ENCODE measurements at regions not wholly inside any gene's neighbourhood (a gene's known extent, or its start where the extent isn't known, plus 50 kb on each side); places are given as distances from the start of the nearest gene placed in this dataset.

- no peak for TF ChIP-seq ZBTB33 (IDR thresholded peaks at IDR 0.05; ENCODE audit: borderline replicate concordance, low read depth)
- TF ChIP-seq SMC3 (IDR thresholded peaks at IDR 0.05; ENCODE audit: low read depth, low read length): no peak
- TF ChIP-seq NFIC (IDR thresholded peaks at IDR 0.05; ENCODE audit: borderline replicate concordance): no peak
Observed at GRCh38 chr1:98452162-98452561, 209.4 kb upstream of the SNX7 start (continued).

- no peak for TF ChIP-seq RAD21 (IDR thresholded peaks at IDR 0.05; ENCODE audit: low read length)
- no peak for TF ChIP-seq ELF1 (IDR thresholded peaks at IDR 0.05)
- TF ChIP-seq TAF1 (IDR thresholded peaks at IDR 0.05; ENCODE audit: borderline replicate concordance, low read depth, low read length): no peak
- TF ChIP-seq NRF1 (IDR thresholded peaks at IDR 0.05; ENCODE audit: low read depth, low read length): no peak
- no peak for TF ChIP-seq SMC3 (IDR thresholded peaks at IDR 0.05; ENCODE audit: low read depth, low read length)
- no peak for TF ChIP-seq IRF3 (IDR thresholded peaks at IDR 0.05; ENCODE audit: low read depth, low read length)
- TF ChIP-seq GABPA (IDR thresholded peaks at IDR 0.05; ENCODE audit: low read depth): no peak
- TF ChIP-seq EP300 (IDR thresholded peaks at IDR 0.05; ENCODE audit: borderline replicate concordance in 1 of 2, low read depth in 1 of 2, low read length in 1 of 2): no peak
- no peak for TF ChIP-seq TEAD4 (IDR thresholded peaks at IDR 0.05; ENCODE audit: borderline replicate concordance, insufficient read depth)
- 94% methylated on average over 1 of the region's 1 CpG for WGBS (ENCODE audit: low lambda C conversion rate)
Observed at GRCh38 chr1:98441281-98441680, 220.2 kb upstream of the SNX7 start.

DNA sequence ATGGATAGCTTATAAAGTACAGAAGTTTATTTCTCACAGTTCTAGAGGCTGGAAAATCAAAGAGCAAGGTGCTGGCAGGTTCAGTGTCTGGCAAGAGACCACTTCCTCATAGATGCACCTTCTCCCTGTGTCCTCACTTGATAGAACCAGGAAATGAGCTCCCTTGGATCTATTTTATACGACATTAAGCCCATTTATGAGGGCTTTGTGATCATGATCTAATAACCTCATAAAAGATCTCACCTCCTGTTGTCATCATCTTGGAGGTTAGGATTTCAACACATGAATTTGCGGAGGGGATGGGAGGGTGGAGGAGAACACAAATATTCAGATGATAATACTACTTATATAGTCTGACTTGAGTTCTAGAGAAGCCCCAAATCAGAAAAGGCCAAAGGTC, 222.1 kb upstream of the SNX7 start:
- Histone ChIP-seq H3K4me1 (ENCODE audit: control insufficient read depth in 1 of 2, insufficient read depth in 2 of 2, low read depth in 1 of 2, low read length in 1 of 2) (no peaks in the 10 kb centered on the region), H3K27me3 (ENCODE audit: insufficient read depth) (no peaks in the 10 kb centered on the region), H3F3A (replicated peaks; ENCODE audit: insufficient read depth) (no peaks in the 10 kb centered on the region), H3K36me3 (replicated peaks in 1 of 2; ENCODE audit: control insufficient read depth in 1 of 2, insufficient read depth in 2 of 2, low read length in 1 of 2) (no peaks in the 10 kb centered on the region), H3K27ac (ENCODE audit: low read depth in 2 of 2, low read length in 1 of 2) (no peak overlapping the region), H2AFZ (ENCODE audit: low read depth) (no peak overlapping the region), H3K79me2 (ENCODE audit: insufficient read depth) (no peaks in the 10 kb centered on the region), H3K9ac (no peak overlapping the region), H3K4me2 (no peak overlapping the region), H4K20me1 (ENCODE audit: insufficient read depth) (no peaks in the 10 kb centered on the region), H3K4me3 (ENCODE audit: low read depth in 2 of 2, low read length in 1 of 2) (no peak overlapping the region), H3K9me3 (0 out of 2 replicates have a peak, but pooled peaks cover 5% of the 10 kb centered on the region), H3K9me2 (no peaks in the 10 kb centered on the region)
- POLR2A ChIA-PET: no interaction called here
- 76% methylated on average over 2 of the region's 2 CpGs for WGBS (ENCODE audit: low lambda C conversion rate)
- CTCF ChIA-PET: no interaction called here
- no peak for DNase-seq
- TF ChIP-seq, protein P1, sequence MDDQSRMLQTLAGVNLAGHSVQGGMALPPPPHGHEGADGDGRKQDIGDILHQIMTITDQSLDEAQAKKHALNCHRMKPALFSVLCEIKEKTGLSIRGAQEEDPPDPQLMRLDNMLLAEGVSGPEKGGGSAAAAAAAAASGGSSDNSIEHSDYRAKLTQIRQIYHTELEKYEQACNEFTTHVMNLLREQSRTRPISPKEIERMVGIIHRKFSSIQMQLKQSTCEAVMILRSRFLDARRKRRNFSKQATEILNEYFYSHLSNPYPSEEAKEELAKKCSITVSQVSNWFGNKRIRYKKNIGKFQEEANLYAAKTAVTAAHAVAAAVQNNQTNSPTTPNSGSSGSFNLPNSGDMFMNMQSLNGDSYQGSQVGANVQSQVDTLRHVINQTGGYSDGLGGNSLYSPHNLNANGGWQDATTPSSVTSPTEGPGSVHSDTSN (IDR thresholded peaks at IDR 0.05): no peak
- TF ChIP-seq EZH2phosphoT487 (IDR thresholded peaks at IDR 0.05; ENCODE audit: borderline replicate concordance, low read depth) (no peak), IRF3 (IDR thresholded peaks at IDR 0.05; ENCODE audit: low read depth, low read length) (no peak), REST (IDR thresholded peaks at IDR 0.05; ENCODE audit: low read depth, low read length) (no peak), FOSL2 (IDR thresholded peaks at IDR 0.05; ENCODE audit: borderline replicate concordance, low read depth) (no peak), SIN3A (IDR thresholded peaks at IDR 0.05; ENCODE audit: borderline replicate concordance, low read depth, low read length) (no peak)
- TF ChIP-seq, protein P2, sequence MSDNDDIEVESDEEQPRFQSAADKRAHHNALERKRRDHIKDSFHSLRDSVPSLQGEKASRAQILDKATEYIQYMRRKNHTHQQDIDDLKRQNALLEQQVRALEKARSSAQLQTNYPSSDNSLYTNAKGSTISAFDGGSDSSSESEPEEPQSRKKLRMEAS (IDR thresholded peaks at IDR 0.05; ENCODE audit: low read depth): no peak

More at GRCh38 chr1:98441281-98441680, 220.2 kb upstream of the SNX7 start:
- ChIA-PET POLR2A (no interaction called here), CTCF (no interaction called here)
- Histone ChIP-seq H2AFZ (ENCODE audit: low read depth) (no peak overlapping the region), H3K27ac (ENCODE audit: low read depth in 2 of 2, low read length in 1 of 2) (no peak overlapping the region), H3K27me3 (ENCODE audit: insufficient read depth) (no peaks in the 10 kb centered on the region), H3K9ac (no peak overlapping the region), H3K9me3 (0 out of 2 replicates have a peak, but pooled peaks cover 5% of the 10 kb centered on the region), H3F3A (replicated peaks; ENCODE audit: insufficient read depth) (no peaks in the 10 kb centered on the region), H3K36me3 (replicated peaks in 1 of 2; ENCODE audit: control insufficient read depth in 1 of 2, insufficient read depth in 2 of 2, low read length in 1 of 2) (no peaks in the 10 kb centered on the region), H3K9me2 (no peaks in the 10 kb centered on the region), H3K4me3 (ENCODE audit: low read depth in 2 of 2, low read length in 1 of 2) (no peak overlapping the region), H4K20me1 (ENCODE audit: insufficient read depth) (no peaks in the 10 kb centered on the region), H3K4me1 (ENCODE audit: control insufficient read depth in 1 of 2, insufficient read depth in 2 of 2, low read depth in 1 of 2, low read length in 1 of 2) (no peaks in the 10 kb centered on the region), H3K4me2 (no peak overlapping the region), H3K79me2 (ENCODE audit: insufficient read depth) (no peaks in the 10 kb centered on the region)
- no peak for DNase-seq
